Esophagus mucosa (tissue), 1 donor: ENCODE measurements at regions not wholly inside any gene's neighbourhood (a gene's known extent, or its start where the extent isn't known, plus 50 kb on each side); places are given as distances from the start of the nearest gene placed in this dataset.
A peak's percentile ranks its signal among the peaks of the same experiment; 100 is the strongest.

Source experiments
- ATAC-seq: fragments of 200-7000 bp; cut with Tn5 transposase; one replicate; pipeline ENCODE4 v1.9.1; 2020
- donor health status: DM: yes; HTN: yes; CAD: no.

DNA sequence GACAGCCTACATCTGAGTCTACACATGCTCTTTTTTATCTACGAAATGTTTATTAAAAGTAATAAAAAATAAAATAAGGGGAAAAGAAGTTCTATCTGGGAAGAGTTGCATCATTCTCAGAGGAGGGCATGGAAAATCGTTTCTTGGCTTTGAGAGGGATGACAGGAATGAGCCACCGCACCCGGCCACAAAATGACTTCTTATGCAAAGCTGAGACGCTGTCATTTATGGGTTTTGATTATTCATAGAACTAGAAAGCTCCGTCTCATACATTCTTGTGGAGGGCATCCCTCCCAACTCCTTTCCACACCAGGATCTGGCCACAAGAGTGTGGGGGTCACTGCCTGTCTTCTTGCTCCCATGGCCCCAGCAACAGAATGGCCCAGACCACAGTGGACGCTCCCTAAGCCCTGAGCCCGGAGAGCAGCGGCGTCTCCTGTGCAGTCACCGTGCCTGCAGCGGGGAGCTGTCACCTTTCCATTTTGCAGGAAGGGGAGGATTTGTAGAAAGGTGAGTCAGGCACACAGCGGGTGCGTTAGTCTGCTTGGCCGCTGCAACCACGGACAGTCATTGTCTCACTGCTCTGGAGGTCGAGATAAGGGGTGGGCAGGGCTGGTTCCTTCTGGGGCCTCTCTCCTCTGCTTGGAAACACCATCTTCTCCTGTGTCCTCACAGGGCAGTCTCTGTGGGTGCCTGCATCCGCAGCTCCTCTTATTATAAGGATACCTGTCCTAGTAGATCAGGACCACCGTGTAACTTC is 1388.7 kb downstream of the BRD1 start:
- ATAC-seq, result no peak

GRCh38 chr22:48438096-48438495 is 1389.6 kb downstream of the BRD1 start:
- no peak for ATAC-seq

GRCh38 chr22:48436201-48436931 is 1391.3 kb downstream of the BRD1 start:
- ATAC-seq, result no peak

GRCh38 chr22:48434868-48435250 is 1392.8 kb downstream of the BRD1 start:
- no peak for ATAC-seq

DNA sequence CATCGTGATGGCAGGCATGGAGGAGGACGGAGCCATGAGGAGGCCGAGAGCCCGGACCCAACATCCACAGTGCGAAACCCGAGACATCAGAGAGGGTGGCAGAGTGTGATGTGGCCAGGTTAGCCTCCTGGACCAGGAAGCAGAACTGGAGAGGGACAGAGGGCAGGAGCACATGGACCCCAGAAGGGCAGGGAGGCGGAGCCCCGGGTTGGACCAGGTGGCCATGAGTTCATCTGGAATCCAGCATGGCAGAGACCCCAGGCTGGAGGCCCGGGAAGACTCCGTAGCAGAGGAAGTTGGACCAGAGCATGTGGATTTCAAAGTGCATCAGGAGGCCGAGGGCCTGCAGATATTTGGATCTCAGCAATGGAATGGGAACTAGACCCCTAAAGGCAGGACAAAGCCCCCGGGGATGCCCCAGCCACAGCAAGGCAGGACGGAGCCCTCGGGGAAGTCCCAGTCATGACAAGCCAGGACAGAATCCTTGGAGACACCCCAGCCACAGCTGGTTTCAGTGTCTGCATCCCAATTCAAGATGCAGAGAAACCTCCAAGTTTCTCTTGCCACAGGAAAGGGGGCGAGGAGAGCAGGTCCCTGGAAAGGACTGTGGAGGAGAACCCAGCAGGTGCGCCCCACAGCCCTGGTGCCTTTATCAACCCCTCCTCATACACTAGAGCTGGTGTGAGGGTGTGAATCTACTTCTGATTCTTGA is 1393.4 kb downstream of the BRD1 start:
- no peak for ATAC-seq

GRCh38 chr22:48433647-48434046 is 1394.0 kb downstream of the BRD1 start:
- ATAC-seq, result no peak

DNA sequence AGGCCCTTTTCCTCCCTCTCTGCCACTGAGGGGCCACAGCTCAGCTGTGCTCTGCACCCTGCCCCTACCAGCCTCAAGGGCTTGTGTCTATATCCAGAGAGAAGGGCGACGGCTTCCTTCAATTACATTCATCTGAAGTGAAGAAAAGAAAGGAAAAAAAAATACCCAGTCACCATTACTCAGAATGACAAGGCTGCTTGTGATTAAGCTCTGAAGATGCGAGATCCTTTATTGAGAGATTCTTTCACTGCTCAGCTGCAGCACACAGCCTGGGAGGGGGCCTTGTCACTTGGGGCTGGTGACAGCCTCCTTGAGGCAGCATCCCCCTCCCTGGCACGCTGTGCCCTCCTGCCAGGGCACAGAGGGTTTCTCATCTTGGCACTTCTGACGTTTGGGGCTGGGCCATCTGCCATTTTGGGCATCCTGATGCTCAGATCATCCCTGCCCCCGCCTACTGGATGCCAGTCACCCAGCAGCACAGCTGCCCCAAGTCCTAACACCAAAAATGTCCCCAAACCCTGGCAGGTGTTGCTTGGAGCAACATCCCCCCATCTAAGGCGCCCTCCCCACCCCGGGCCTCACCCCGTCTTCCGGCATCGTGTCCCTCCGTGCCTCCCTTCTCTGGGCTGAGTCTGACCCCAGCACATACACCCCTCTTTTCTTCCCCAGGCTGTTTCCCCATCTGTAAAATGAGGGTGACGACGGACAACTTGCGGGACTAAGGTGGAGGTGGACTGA is 1394.7 kb downstream of the BRD1 start:
- ATAC-seq, result no peak

DNA sequence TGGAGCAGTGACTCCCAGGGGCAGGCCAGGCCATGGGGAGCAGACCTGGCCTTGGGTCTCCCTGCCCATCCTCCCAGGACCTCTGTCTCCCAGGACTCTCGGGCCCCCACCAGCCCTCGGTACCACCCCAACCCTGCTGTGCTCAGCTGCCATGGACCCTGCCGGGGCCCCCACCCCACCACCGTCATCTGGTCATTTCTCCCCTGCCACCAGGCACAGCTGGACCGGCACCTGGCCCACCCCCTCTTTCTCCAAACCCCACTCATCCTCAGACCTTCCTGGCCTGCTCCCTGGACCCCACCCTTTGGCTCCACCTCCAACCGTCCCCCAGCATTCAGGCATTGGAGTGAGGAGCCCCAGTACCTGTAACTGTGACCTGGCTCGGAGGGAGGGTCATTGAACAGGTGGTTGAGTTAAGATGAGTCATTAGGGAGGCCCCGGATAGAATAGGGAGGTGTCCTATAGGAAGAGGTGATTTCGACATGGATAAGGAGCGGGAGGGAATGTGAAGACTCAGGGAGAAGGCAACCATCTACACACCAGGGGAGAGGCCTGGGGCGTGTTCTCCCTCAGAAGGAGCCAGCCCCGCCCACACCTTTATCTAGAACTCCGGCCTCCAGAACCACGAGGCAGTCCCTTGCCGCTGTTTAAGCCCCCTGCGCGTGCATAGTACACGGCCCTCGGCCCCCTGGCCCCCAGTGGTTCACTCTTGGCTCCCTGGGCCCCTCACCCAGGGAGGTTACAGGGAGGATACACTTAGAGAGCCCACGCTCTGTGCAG is 1395.9 kb downstream of the BRD1 start:
- ATAC-seq, result no peak

GRCh38 chr22:48431014-48431413 is 1396.7 kb downstream of the BRD1 start:
- no peak for ATAC-seq

- no peak for ATAC-seq
These were observed 1398.1 kb downstream of the BRD1 start for GRCh38 chr22:48429446-48430020.

- ATAC-seq, result no peak
These were observed 1398.9 kb downstream of the BRD1 start for GRCh38 chr22:48428631-48429371.

DNA sequence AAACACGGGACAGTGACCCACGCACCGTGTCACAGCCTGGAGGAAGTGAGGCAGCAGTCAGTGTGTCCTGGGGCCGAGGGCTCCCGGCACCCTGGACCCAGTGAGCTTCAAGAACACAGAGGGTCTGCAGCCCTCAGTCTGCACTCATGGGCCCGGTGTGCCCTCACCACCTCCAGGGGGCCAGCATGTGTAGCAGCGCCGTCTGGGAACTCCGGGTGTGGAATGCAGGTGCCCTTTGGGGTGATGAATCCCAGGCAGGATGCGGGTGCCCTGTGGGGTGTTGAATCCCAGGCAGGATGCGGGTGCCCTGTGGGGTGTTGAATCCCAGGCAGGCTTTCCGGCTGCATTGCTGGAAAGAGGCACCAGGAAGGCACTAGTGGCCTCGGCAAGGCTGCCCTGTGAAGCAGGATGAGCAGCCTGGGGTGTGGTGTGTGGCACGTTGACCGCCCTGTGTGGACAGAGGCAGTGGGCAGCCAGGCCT is 1399.9 kb downstream of the BRD1 start:
- ATAC-seq, result no peak

- no peak for ATAC-seq
These were observed 1401.0 kb downstream of the BRD1 start for GRCh38 chr22:48426466-48427380.

DNA sequence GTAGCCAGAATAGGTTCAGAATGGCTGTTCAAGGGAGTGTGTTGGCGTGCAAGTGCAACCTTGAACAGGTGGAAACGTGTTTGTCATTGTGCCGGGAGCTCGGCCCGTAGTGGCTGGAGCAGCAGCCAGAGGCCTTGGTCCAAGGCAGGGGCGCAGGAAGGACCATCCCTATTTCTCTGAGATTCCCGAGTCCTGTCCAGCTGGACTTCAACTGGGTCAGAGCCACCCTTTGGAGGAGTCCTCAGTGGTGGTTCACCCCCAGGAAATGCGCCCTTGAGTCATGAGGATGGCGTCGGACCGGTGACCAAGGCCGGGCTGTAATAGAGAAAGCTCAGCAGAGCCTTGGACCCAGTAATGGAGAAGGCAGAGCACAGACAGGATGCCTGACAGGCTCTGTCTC is 1402.0 kb downstream of the BRD1 start:
- no peak for ATAC-seq

DNA sequence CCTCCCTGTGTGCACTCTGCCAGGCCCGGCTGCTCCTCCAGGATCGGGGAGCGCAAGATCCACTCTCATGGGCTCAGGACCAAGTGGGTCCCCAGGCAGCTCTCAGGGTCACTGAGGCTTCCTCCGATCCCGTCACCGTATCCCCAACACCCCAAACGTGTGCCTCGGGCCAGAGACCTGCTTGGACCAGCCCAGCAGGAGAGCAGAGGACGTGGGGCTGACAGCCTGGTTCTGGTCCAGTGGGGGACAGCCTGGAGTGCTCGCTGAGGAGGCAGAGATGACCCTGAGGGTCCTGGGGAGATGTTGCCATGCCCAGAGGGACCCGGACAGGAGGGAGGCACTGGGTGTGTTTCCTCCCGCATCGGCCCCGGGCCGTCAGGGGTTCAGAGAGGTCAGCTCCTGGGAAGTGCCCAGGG is 1402.6 kb downstream of the BRD1 start:
- peak; percentile 14 for ATAC-seq

GRCh38 chr22:48424661-48425060 is 1403.0 kb downstream of the BRD1 start:
- no peak for ATAC-seq

DNA sequence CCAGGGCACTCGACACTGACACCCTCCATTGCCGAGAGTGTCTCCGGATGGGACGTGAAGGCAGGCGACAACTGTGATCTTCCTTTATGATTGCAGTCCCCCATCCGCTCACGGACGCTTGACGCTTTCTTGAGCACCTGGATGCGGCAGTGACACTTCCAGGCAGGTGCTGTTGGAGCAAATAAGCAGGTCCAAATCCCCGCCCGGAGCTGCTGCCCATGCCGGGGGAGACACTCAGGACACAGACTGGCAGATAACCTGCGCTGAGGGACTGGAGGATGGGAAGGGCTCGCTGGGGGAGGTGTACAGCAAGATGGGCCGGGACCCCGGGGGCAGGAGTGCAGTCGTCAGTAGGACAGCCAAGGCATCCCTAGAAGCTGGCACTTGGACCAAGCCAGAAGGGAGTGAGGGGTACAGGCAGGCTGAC is 1403.5 kb downstream of the BRD1 start:
- ATAC-seq, result peak; percentile 21

GRCh38 chr22:48423481-48423911 is 1404.2 kb downstream of the BRD1 start:
- no peak for ATAC-seq

- ATAC-seq, result no peak
These were observed 1404.7 kb downstream of the BRD1 start for GRCh38 chr22:48422900-48423480.
